ENCODE measurements at regions not wholly inside any gene's neighbourhood (a gene's known extent, or its start where the extent isn't known, plus 50 kb on each side); places are given as distances from the start of the nearest gene placed in this dataset.
A peak's percentile ranks its signal among the peaks of the same experiment; 100 is the strongest.

DNA sequence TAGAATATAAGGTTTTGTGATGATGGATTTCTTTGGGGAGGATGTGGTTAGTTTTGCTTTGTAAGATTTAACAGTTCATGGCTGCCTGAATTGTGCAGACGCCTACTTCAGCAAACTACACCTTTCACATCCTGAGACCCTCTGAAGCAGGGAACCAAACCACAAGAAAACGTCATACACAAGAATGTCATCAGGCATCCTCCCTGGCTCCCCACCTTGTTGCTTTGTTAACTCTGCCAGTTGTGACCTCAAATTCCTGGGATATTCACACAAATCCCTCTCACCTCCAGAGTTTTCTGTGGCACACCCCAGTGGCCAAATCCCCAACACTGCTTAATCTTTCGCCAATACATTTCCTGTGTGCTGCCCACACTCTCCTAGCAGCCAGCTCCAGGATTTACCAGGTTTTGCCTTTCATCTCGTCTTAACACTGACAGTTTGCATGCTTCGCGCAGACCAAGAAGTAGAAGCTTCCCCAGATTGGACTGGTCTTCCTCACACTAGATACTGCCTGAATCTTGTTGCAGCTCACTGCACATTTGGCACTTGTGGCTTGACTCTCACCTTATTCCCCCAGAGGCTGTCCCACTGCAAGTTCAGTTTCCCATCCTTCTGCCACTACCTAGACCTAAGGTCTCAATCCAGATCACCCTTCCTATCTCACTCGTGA lies 51.1 kb upstream of the CTTNBP2NL start:
- H3K27ac Mint-ChIP-seq = no peak overlapping the region
- peak; percentile 9 for DNase-seq (ENCODE audit: low spot score)
- intact Hi-C loops (cut with micrococcal nuclease) = no loop called here
- no peak overlapping the region for H3K4me3 Mint-ChIP-seq (ENCODE audit: low read depth)
- peaks cover 7% of the 10 kb centered on the region for H3K9me3 Mint-ChIP-seq
- peaks cover 8% of the 10 kb centered on the region for H3K27me3 Mint-ChIP-seq (ENCODE audit: low read depth)
- peaks cover 21% of the 10 kb centered on the region for H3K4me1 Mint-ChIP-seq (ENCODE audit: low read depth)
- no peaks in the 10 kb centered on the region for H3K36me3 Mint-ChIP-seq (ENCODE audit: low read depth)
